ENCODE measurements at regions not wholly inside any gene's neighbourhood (a gene's known extent, or its start where the extent isn't known, plus 50 kb on each side); places are given as distances from the start of the nearest gene placed in this dataset.
"Not testable (repeated sequence)": the region's sequence is repeated elsewhere in the genome, so short reads cannot be mapped to it uniquely, and the experiment has no call there.

GRCh38 chr2:239801404-239802184, 223.5 kb downstream of the NDUFA10 start:
- peak; percentile 29 for DNase-seq

GRCh38 chr2:239800785-239801386, 224.3 kb downstream of the NDUFA10 start:
- no peak for DNase-seq

- no peak for DNase-seq
Measured at GRCh38 chr2:239797316-239797715, 227.8 kb downstream of the NDUFA10 start.

- not testable (repeated sequence) for DNase-seq
Measured at GRCh38 chr2:239795761-239796160, 229.4 kb downstream of the NDUFA10 start.

GRCh38 chr2:239793836-239794235, 231.3 kb downstream of the NDUFA10 start:
- DNase-seq = peak; percentile 37

GRCh38 chr2:239793086-239793485, 232.1 kb downstream of the NDUFA10 start:
- no peak for DNase-seq

- peak; percentile 32 for DNase-seq
Measured at GRCh38 chr2:239792405-239793084, 232.6 kb downstream of the NDUFA10 start.

GRCh38 chr2:239791526-239792404, 233.4 kb downstream of the NDUFA10 start:
- peak; percentile 43 for DNase-seq

GRCh38 chr2:239790721-239791120, 234.4 kb downstream of the NDUFA10 start:
- peak; percentile 38 for DNase-seq

GRCh38 chr2:239790313-239790712, 234.8 kb downstream of the NDUFA10 start:
- peak; percentile 31 for DNase-seq

- peak; percentile 40 for DNase-seq
Measured at GRCh38 chr2:239789711-239790110, 235.4 kb downstream of the NDUFA10 start.

- peak; percentile 23 for DNase-seq
Measured at GRCh38 chr2:239788576-239789098, 236.5 kb downstream of the NDUFA10 start.

GRCh38 chr2:239787538-239788050, 237.5 kb downstream of the NDUFA10 start:
- DNase-seq = peak; percentile 33

- DNase-seq = no peak
Measured at GRCh38 chr2:239786791-239787190, 238.4 kb downstream of the NDUFA10 start.

GRCh38 chr2:239781454-239781853, 243.7 kb downstream of the NDUFA10 start:
- DNase-seq = peak; percentile 19

GRCh38 chr2:239780236-239780994, 244.7 kb downstream of the NDUFA10 start:
- peak; percentile 44 for DNase-seq

- DNase-seq = peak; percentile 40
Measured at GRCh38 chr2:239779584-239779983, 245.6 kb downstream of the NDUFA10 start.

GRCh38 chr2:239778861-239779558, 246.1 kb downstream of the NDUFA10 start:
- DNase-seq = peak; percentile 21

GRCh38 chr2:239778042-239778851, 246.9 kb downstream of the NDUFA10 start:
- peak; percentile 40 for DNase-seq

- DNase-seq = peak; percentile 36
Measured at GRCh38 chr2:239777219-239777618, 247.9 kb downstream of the NDUFA10 start.
